GM03348 (cell line): ENCODE measurements at regions not wholly inside any gene's neighbourhood (a gene's known extent, or its start where the extent isn't known, plus 50 kb on each side); places are given as distances from the start of the nearest gene placed in this dataset.
A peak's percentile ranks its signal among the peaks of the same experiment; 100 is the strongest.
"Not testable (repeated sequence)": the region's sequence is repeated elsewhere in the genome, so short reads cannot be mapped to it uniquely, and the experiment has no call there.

Experiments
- DNase-seq: peaks from one replicate; pipeline ENCODE4 v3.0.0; 2012; ENCODE audit warnings: low spot score

- no peak for DNase-seq
These were observed 300.0 kb upstream of the SLC39A10 start for GRCh38 chr2:195356920-195357440.

DNA sequence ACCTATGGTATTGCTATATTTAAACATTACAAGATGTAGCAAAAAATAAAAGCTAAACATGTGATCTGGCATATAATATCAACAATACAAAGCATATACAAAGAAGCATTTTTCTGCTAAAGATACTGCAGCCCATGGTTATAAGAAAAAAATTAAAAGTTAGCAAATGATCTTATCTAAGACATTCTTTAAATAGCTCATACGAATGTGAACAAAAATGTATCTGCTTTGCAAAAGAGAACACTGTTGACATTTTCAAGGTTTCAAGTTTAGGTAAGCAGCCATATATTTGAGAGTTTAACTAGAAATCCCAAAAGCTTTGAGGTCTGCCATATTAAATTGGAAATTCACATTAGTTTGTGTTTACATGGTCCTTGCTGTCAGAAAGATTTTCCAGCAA lies 301.0 kb upstream of the SLC39A10 start:
- DNase-seq: no peak

- no peak for DNase-seq
These were observed 304.4 kb upstream of the SLC39A10 start for GRCh38 chr2:195352581-195352980.

DNA sequence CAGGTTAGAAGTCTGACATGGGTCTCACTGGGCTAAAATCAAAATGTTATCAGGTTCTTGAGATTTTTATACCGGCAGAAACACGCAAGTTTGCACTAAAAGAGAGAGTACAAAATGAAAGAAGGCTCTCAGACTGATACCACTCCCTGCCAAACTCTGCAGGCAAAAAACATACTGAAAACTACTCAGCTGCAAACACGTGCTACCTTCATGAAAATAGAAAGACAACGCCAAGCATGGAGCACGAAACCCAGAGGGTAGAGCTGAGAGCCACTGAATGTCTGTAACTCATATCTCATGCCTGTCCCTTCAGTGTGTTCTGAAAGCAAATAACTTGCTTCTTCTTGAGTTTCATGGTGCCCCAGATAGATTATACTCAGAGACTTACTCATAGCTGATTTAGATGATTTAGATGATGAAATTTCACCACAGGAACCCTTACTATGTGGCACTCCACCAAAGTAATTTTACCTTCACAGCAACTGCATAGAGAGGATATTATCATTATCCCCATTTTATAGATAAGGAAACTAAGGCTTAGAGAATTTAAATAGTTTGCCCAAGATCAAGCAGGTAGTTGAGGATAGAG lies 313.0 kb upstream of the SLC39A10 start:
- DNase-seq: peak; percentile 39

GRCh38 chr2:195343540-195343939 lies 313.5 kb upstream of the SLC39A10 start:
- no peak for DNase-seq

- no peak for DNase-seq
These were observed 315.0 kb upstream of the SLC39A10 start for GRCh38 chr2:195342061-195342460.

DNA sequence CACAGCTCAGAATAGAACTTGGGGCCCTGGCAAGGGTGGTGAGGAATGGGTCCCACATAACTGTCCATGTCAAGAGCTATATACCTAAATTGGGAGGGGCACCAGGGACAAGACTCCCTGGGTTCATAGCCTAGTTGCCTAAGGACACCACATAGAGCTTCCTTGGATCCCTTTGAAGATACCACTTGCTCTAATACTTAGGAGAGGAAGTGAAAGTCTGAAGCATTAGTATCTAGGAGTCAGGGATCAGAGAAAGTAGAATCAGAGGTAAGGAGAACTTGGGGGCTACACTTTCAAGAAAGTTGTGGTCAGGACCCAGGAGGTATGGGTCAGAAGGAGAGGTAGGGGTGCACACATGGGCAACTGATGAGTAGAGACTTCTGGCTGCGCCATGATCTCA lies 318.2 kb upstream of the SLC39A10 start:
- DNase-seq: no peak

- no peak for DNase-seq
These were observed 319.4 kb upstream of the SLC39A10 start for GRCh38 chr2:195337597-195337996.

DNA sequence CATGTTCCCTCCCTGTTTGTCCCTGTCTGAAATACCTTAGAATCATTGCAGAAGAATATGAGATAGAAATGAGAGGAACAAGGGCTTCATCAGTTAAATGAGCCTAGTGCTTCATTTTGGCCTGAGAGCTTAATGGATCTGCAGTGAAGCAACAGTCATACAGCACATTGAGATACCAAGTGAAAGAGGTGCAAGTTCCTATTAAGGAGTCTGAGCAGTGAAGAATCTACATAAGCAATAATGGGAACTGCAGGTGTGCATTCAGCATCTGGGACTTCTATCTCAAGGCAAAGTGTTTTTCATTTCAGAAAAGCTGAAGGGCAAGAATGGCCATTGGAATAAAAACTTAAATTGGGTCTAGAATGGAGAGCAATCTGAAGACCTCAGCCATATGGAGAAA lies 323.2 kb upstream of the SLC39A10 start:
- DNase-seq: no peak

GRCh38 chr2:195331966-195332365 lies 325.1 kb upstream of the SLC39A10 start:
- DNase-seq: no peak

DNA sequence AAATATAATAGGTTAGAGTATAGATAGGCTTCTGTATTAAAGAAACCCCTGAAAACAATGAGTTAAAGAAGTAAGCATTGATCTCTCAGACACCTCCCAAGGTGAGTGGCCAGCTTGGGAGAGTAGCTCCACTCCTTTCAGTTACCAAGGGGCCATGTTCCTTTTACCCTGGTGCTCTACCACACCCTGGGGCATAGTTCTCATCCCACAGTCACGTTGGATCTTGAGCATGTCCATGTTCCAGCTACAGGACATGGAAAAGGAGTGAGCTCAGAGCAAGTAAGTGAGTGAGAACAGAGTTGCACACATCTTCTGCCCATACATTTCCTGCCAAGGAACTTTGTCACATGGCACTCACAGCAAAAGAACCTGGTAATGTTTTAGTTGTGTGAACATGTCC lies 325.9 kb upstream of the SLC39A10 start:
- no peak for DNase-seq

DNA sequence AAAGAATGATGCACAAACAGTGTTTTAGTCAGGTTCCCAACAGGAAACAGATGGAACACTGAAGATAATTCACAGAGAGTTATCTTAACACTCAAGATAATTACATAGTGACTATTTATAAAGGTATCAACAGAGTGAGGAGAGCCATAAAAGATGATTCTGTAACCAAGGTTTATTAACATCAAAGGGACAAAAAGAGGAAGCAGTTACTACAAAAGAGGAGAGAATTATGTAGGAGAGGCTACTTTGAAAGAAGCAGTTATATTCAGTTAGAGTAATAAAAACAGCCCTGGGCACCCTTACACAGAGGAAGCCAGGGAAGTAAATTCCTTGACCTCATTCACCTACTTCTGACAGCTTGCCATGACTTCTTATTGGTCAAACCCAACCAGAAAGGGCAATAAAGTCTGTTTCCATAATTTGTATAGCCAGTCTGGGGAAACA lies 326.5 kb upstream of the SLC39A10 start:
- DNase-seq: no peak

DNA sequence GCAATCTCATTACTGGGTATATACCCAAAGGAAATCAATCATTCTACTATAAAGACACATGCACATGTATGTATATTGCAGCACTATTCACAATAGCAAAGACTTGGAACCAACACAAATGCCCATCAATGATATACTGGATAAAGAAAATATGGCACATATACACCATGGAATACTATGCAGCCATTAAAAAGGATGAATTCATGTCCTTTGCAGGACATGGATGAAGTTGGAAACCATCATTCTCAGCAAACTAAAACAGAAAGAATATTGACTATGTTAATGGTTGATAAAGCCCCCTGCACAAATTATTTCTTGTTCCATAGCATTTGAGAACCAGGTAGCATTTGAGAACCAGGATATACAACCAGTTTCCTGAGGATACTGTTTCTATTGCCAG lies 327.2 kb upstream of the SLC39A10 start:
- DNase-seq: not testable (repeated sequence)

DNA sequence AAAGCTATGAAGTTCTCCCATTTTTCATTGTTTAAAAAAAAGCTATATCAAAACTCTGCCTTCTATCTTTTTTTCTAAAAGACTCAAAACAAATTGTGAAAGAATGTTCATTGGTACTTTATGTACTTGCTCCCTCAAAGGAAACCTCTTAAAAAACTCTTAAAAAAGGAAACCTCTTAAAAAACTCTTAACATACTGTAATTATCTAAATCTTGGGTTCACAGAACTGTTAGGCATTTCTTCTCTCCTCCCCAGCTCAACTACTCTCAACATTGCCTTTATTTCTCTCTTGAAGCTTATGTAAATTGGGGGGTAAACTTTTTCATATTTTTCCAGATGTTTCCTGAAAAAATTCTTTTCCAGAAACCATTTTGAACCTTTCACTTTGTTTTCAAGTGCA lies 330.5 kb upstream of the SLC39A10 start:
- DNase-seq: no peak

DNA sequence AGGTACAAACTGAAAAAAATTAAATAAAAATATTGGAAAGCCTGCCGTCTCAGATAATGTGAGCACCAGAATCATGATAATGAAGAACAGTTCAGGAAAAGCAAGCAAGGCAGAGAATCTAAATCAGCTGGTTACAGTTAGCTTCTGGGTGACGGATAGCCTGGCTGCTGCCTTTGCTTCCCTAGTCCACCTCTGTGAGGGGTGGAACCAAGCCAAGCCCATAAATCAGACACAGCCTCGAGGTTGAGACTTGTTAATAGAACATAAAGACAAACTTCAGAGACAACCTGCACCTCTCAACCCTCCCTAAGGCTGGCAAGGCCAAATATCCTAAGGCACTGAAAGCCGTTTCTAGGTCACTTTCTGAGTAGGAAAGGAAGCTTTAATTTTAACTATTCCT lies 334.7 kb upstream of the SLC39A10 start:
- DNase-seq: no peak

- DNase-seq: no peak
These were observed 336.5 kb upstream of the SLC39A10 start for GRCh38 chr2:195320413-195320973.

GRCh38 chr2:195319548-195320412 lies 337.2 kb upstream of the SLC39A10 start:
- no peak for DNase-seq

DNA sequence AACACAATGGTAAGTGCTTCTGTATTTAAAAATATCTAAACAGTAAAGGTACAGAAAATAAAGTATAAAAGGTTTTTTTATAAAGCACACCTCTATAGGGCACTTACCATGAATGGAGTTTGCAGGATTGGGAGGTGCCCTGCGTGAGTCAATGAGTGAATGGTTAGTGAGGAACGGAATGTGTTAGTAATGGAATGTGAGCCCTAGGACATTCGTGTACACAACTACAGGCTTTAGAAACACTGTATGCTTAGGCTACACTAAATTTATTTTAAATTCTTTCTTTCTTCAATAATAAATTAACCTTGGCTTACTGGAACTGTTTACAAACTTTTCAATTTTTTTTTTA lies 337.9 kb upstream of the SLC39A10 start:
- peak; percentile 39 for DNase-seq

DNA sequence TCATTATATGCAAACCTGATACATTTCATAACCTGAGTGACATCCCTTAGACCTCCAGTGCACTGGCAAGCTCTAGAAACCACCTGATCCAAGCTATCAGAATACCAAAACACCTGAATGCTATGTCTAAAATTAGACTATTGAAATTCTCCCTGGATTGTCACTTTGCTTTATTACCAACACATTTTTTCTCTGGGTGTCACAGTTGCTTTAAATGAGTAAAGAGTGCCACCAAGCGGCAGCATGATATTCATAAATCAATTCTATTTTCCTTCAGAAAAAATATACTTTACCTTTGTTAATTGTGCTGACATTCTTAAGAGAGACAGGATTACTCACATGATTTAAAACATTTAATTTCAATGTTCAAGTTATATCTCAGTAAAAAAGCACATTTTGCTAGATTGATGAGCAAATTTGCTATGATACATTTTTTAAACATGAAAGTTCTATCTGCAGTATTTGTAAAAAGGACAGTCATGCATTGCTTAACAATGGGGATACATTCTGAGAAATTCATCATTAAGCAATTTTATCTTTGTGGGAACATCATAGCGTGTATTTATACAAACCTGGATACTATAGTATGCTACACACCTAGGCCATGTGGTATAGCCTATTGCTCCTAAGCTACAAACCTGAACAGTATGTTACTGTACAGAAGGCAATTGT lies 338.4 kb upstream of the SLC39A10 start:
- DNase-seq: peak; percentile 52

- no peak for DNase-seq
These were observed 339.5 kb upstream of the SLC39A10 start for GRCh38 chr2:195317550-195317949.

DNA sequence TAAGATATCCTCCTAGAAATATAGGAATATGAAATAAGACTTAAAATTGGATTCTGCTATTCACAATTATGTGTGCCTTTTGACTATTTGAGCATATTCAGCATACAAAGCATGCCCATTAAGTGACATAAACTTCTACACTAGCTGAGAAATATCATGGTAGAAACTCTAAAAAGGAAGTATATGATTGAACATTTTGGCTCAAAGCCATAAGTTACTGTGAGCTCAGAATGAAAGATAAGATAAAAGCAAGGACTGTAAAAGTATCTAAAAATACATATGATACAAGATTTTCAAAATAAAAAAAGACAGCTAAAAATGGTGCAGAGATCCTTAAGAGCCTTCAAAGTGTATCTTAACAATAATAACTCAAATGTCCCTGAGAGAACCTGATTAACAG lies 340.5 kb upstream of the SLC39A10 start:
- DNase-seq: no peak

DNA sequence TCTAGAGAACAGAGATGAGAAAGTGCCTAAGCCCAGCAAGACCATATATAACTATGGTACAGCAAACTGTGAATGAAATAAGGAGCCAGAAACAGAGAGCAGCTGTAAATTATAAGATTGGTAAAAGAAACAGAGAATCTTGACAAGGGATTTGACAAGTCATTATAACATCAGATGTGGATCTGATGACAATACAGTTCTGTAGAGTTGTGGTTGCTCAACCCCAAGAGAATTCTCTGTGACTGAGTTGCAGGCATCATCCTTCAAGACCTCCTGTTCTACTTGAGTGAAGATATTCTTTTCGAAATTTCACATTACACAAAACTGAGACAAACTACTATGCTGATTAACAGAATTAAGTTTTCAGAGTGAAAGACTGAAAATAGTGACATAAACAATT lies 343.1 kb upstream of the SLC39A10 start:
- no peak for DNase-seq

GRCh38 chr2:195312662-195313061 lies 344.4 kb upstream of the SLC39A10 start:
- no peak for DNase-seq
